ENCODE measurements at regions not wholly inside any gene's neighbourhood (a gene's known extent, or its start where the extent isn't known, plus 50 kb on each side); places are given as distances from the start of the nearest gene placed in this dataset.

- DNase-seq = no peak
These were observed 281.1 kb downstream of the NPHP4 start for GRCh38 chr1:5711079-5711478.

- DNase-seq = no peak
These were observed 282.2 kb downstream of the NPHP4 start for GRCh38 chr1:5709976-5710375.

GRCh38 chr1:5709461-5709975 is 282.7 kb downstream of the NPHP4 start:
- no peak for DNase-seq

GRCh38 chr1:5708346-5709245 is 283.6 kb downstream of the NPHP4 start:
- no peak for DNase-seq

GRCh38 chr1:5707566-5708345 is 284.5 kb downstream of the NPHP4 start:
- no peak for DNase-seq

- no peak for DNase-seq
These were observed 286.0 kb downstream of the NPHP4 start for GRCh38 chr1:5706239-5706638.

- DNase-seq = no peak
These were observed 286.5 kb downstream of the NPHP4 start for GRCh38 chr1:5705751-5706150.

GRCh38 chr1:5704561-5705514 is 287.4 kb downstream of the NPHP4 start:
- no peak for DNase-seq

- DNase-seq = no peak
These were observed 290.6 kb downstream of the NPHP4 start for GRCh38 chr1:5701642-5702041.

GRCh38 chr1:5693568-5693967 is 298.7 kb downstream of the NPHP4 start:
- DNase-seq = no peak

- DNase-seq = peak; percentile 34
These were observed 299.6 kb downstream of the NPHP4 start for GRCh38 chr1:5692664-5693063.

- no peak for DNase-seq
These were observed 300.3 kb downstream of the NPHP4 start for GRCh38 chr1:5691795-5692509.

GRCh38 chr1:5690898-5691297 is 301.3 kb downstream of the NPHP4 start:
- DNase-seq = peak; percentile 30

- DNase-seq = no peak
These were observed 301.9 kb downstream of the NPHP4 start for GRCh38 chr1:5690291-5690690.

GRCh38 chr1:5688081-5689077 is 303.8 kb downstream of the NPHP4 start:
- no peak for DNase-seq

- DNase-seq = no peak
These were observed 305.1 kb downstream of the NPHP4 start for GRCh38 chr1:5686925-5687706.

GRCh38 chr1:5686195-5686594 is 306.0 kb downstream of the NPHP4 start:
- DNase-seq = no peak

- no peak for DNase-seq
These were observed 306.7 kb downstream of the NPHP4 start for GRCh38 chr1:5685446-5686040.

GRCh38 chr1:5684791-5685190 is 307.4 kb downstream of the NPHP4 start:
- no peak for DNase-seq
